GM19438 (cell line): ENCODE measurements at regions not wholly inside any gene's neighbourhood (a gene's known extent, or its start where the extent isn't known, plus 50 kb on each side); places are given as distances from the start of the nearest gene placed in this dataset.

Experiments used
- ATAC-seq: cut with Tn5 transposase; IDR thresholded peaks from one replicate; pipeline ENCODE4 v1.9.1; 2021; ENCODE audit warnings: low read depth; ENCODE audit not compliant: unreplicated experiment

DNA sequence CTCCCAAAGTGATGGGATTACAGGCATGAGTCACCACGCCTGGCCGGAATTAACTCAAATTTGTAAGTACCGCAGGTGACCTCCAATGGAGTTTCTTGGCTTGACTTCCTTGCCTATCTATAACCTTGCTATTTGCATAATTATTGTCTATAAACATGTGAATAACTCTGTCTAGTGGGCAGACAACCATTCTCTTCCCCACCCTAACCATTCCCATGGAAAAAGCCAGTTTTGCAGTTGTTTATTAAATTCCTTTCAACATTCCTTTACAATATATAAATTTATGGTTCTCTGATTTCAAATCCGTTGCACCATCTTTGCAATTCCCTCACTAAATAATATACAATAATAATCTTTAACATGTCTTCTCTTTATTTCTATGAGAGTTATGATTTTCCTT is 61.0 kb upstream of the ZDHHC17 start:
- ATAC-seq = no peak

- no peak for ATAC-seq
Measured at GRCh38 chr12:76704693-76705092, 59.2 kb upstream of the ZDHHC17 start.

GRCh38 chr12:76706101-76706500 is 57.8 kb upstream of the ZDHHC17 start:
- no peak for ATAC-seq

DNA sequence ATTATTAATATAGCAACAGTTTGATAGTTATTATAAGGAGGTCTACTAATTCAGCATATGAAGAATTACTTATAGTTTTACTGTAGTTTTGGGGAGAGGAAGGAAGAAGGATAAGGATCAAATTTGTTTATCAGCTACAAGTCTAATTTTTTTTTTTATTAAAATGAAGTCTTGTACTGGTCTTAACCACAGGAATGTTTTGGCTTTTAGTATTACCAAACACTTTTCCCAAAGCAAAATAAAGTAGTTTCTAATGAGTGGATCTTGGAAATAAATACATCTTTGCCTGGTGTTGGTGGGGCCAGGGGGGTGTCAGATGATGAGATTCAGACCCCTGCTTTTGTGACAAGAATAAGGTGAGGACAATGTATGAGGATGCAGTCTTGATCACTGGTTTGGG is 57.2 kb upstream of the ZDHHC17 start:
- no peak for ATAC-seq

DNA sequence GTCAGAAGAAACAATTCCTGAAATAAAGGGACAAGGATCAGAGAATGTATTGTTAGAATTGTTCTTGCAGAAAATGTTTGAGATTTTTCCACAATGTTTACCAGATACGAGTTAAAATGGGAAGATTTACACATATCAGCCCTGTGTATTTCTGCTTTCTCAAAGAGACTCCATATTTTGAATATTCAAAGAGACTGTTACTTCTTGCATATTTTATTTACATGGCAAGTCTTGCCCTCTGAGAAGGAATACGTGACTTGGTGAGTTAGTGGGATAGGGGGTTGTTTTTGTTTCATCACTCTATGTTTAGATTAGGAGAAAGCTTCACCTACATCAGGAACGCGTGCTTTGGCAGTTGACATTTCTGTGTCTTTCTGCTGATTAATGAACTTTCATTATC is 56.1 kb upstream of the ZDHHC17 start:
- no peak for ATAC-seq

DNA sequence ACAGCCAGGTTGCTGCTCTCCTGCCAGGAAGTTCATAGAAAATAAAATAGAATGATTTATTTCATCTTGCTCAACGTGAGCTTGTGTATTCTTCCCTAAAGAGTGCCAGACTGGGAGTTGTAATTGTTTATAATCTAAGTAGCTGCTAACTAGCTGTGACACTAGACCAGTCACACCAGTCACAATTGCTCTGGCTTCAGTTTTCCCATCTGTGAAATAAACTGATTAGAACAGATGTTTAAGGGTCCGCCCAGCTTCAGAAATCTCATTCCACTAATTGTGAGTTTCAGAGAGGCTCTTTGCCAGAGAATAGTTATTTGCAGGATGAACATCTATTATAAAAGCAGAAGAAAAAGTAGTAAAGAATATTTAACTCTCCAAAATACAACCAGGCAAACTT is 55.6 kb upstream of the ZDHHC17 start:
- ATAC-seq = no peak

GRCh38 chr12:76711241-76711640 is 52.7 kb upstream of the ZDHHC17 start:
- ATAC-seq = no peak

DNA sequence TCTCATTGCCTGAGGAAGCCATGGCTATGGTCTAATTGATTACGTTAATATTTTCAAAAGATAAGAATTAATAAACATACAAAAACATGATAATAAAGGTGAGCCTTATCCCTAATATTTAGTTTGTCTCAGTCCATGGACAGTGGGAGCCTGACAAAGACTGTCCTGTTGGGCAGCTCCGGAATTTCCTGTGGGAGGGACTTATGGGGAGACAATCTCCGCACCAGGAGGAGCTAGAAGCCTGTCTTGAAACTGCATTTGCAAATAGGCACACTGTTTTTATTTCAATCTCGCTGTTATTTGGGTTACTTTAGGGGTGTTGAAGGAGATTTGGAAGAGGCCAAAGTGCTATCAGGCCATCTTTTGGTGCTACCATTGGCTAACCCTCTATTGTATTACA is 50.8 kb upstream of the ZDHHC17 start:
- no peak for ATAC-seq

DNA sequence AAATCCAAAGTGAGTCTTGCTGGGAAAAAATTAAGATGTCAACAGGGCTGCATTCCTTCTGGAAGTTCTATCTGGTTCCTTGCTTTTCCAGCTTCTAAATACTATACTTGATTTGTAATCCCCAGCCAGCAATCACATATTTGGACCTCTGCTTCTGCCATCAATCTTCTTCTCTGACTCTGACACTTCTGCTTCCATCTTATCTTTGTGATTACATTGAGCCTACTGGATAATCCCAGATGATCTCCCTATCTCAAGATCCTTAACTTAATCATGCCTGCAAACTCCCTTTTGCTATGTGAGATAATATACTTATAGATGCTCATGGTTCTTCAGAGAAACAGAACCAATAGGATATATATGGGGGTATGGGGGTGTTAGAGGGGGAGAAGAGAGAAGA is 49.9 kb upstream of the ZDHHC17 start:
- ATAC-seq = no peak
